ENCODE measurements at regions not wholly inside any gene's neighbourhood (a gene's known extent, or its start where the extent isn't known, plus 50 kb on each side); places are given as distances from the start of the nearest gene placed in this dataset.

- H3K4me2 ChIP-seq (ENCODE audit: low read length), result no peak overlapping the region
- intact Hi-C loops (cut with micrococcal nuclease), result no loop called here
- CTCF ChIA-PET, result no interaction called here
- H3K4me1 ChIP-seq (ENCODE audit: insufficient read depth, low read length), result peaks cover 33% of the 10 kb centered on the region
- TF ChIP-seq EZH2 (IDR thresholded peaks at IDR 0.05; ENCODE audit: low read length, unreplicated experiment), result no peak
- TF ChIP-seq CTCF (conservative IDR thresholded peaks at IDR 0.05; ENCODE audit: low read depth, low read length), result no peak
- TF ChIP-seq EZH2phosphoT487 (IDR thresholded peaks at IDR 0.05; ENCODE audit: borderline replicate concordance, low read length), result no peak
- H4K20me1 ChIP-seq (ENCODE audit: low read length), result no peaks in the 10 kb centered on the region
- DNase-seq, result no peak
- no peak overlapping the region for H3K27ac ChIP-seq (ENCODE audit: low read length)
- no peaks in the 10 kb centered on the region for H3K79me2 ChIP-seq (ENCODE audit: low read length)
- H3K9me2 ChIP-seq (replicated peaks; ENCODE audit: low read length), result no peaks in the 10 kb centered on the region
- no peak for ATAC-seq
- H3F3A ChIP-seq (ENCODE audit: low read length, unreplicated experiment), result no peaks in the 10 kb centered on the region
- no peak overlapping the region for H3K9ac ChIP-seq (ENCODE audit: low read length)
- no peak overlapping the region for H2AFZ ChIP-seq (ENCODE audit: low read length)
- no peaks in the 10 kb centered on the region for H3K36me3 ChIP-seq (ENCODE audit: low read depth, low read length)
- no peaks in the 10 kb centered on the region for H3K9me3 ChIP-seq (ENCODE audit: low read length)
- no TSS peak for BruUV-seq (replicated peaks)
- H3K27me3 ChIP-seq (ENCODE audit: low read length), result no peaks in the 10 kb centered on the region
- POLR2A ChIA-PET (ENCODE audit: unreplicated experiment), result no interaction called here
- no peak overlapping the region for H3K4me3 ChIP-seq (ENCODE audit: low read length)
Measured at GRCh38 chr20:46811224-46812084, 83.2 kb upstream of the EYA2 start.

- Histone ChIP-seq H3K9me3 (ENCODE audit: low read length) (no peaks in the 10 kb centered on the region), H3K9ac (ENCODE audit: low read length) (no peak overlapping the region), H3F3A (ENCODE audit: low read length, unreplicated experiment) (no peaks in the 10 kb centered on the region), H3K27me3 (ENCODE audit: low read length) (peaks cover 8% of the 10 kb centered on the region), H3K4me3 (ENCODE audit: low read length) (peak overlapping the region; percentile 43), H3K4me2 (ENCODE audit: low read length) (peak overlapping the region; percentile 75), H3K36me3 (ENCODE audit: low read depth, low read length) (no peaks in the 10 kb centered on the region), H3K4me1 (ENCODE audit: insufficient read depth, low read length) (peaks cover 29% of the 10 kb centered on the region), H3K79me2 (ENCODE audit: low read length) (no peaks in the 10 kb centered on the region), H4K20me1 (ENCODE audit: low read length) (no peaks in the 10 kb centered on the region), H3K9me2 (replicated peaks; ENCODE audit: low read length) (no peaks in the 10 kb centered on the region), H2AFZ (ENCODE audit: low read length) (peak overlapping the region; percentile 48), H3K27ac (ENCODE audit: low read length) (peak overlapping the region; percentile 73)
- peak; percentile 96 for DNase-seq
- TF ChIP-seq CTCF (conservative IDR thresholded peaks at IDR 0.05; ENCODE audit: low read depth, low read length) (no peak), EZH2phosphoT487 (IDR thresholded peaks at IDR 0.05; ENCODE audit: borderline replicate concordance, low read length) (no peak), EZH2 (IDR thresholded peaks at IDR 0.05; ENCODE audit: low read length, unreplicated experiment) (no peak)
- BruUV-seq (replicated peaks), result no TSS peak
- intact Hi-C loops (cut with micrococcal nuclease), result loop anchor here (1.0 kb wide), 1 partner anchor 145 kb away; no protein-coding TSS in a partner anchor
- ChIA-PET POLR2A (ENCODE audit: unreplicated experiment) (interaction anchor here (1.0 kb wide), 1 partner anchor 688 kb away, joined by 3 read pairs; no protein-coding TSS in a partner anchor), CTCF (interaction anchor here (0.6 kb wide), 2 partner anchors 283 to 792 kb away, joined by 5 to 7 read pairs; no protein-coding TSS in a partner anchor)
- peak; percentile 100 for ATAC-seq
Measured at GRCh38 chr20:46814366-46815232, 80.0 kb upstream of the EYA2 start.

Data from PC-3 (cell line).